GM06990 (cell line): ENCODE measurements at regions not wholly inside any gene's neighbourhood (a gene's known extent, or its start where the extent isn't known, plus 50 kb on each side); places are given as distances from the start of the nearest gene placed in this dataset.

Experiments
- DNase-seq: peaks from one replicate; pipeline ENCODE4 v3.0.0-alpha.2; 2011; ENCODE audit not compliant: insufficient read length; ENCODE audit errors: extremely low read depth
- H3K27me3 ChIP-seq: replicated peaks from 2 replicates; pipeline ENCODE4 v1.6.0; 2011; ENCODE audit warnings: low read length; ENCODE audit not compliant: control insufficient read depth, insufficient read depth
- H3K36me3 ChIP-seq: 2 replicates; pipeline ENCODE4 v1.5.1; 2011; ENCODE audit warnings: low read length; ENCODE audit not compliant: control insufficient read depth, insufficient read depth
- H3K4me3 ChIP-seq: replicated peaks from 2 replicates; pipeline ENCODE4 v1.5.1; 2011; ENCODE audit warnings: low read depth, mild to moderate bottlenecking, control low read depth, low read length
- CTCF ChIP-seq: IDR thresholded peaks from 2 replicates; pipeline ENCODE4 v1.5.1; 2011; ENCODE audit warnings: low read length, control low read depth, mild to moderate bottlenecking, inconsistent platforms; ENCODE audit not compliant: insufficient read depth, poor library complexity, severe bottlenecking

GRCh38 chr20:57930351-57930750 lies 220.5 kb upstream of the PMEPA1 start:
- Histone ChIP-seq H3K4me3 (no peak overlapping the region), H3K36me3 (no peaks in the 10 kb centered on the region), H3K27me3 (peaks cover 2% of the 10 kb centered on the region)
- TF ChIP-seq CTCF = no peak
- no peak for DNase-seq

- DNase-seq = no peak
- TF ChIP-seq CTCF = no peak
- peaks cover 2% of the 10 kb centered on the region for H3K27me3 ChIP-seq
- no peak overlapping the region for H3K4me3 ChIP-seq
- no peaks in the 10 kb centered on the region for H3K36me3 ChIP-seq
These were observed 218.6 kb upstream of the PMEPA1 start for GRCh38 chr20:57928181-57928967.

- no peak for DNase-seq
- Histone ChIP-seq H3K27me3 (peaks cover 2% of the 10 kb centered on the region), H3K4me3 (no peak overlapping the region), H3K36me3 (no peaks in the 10 kb centered on the region)
- no peak for TF ChIP-seq CTCF
These were observed 217.6 kb upstream of the PMEPA1 start for GRCh38 chr20:57927376-57927775.

- no peak for TF ChIP-seq CTCF
- Histone ChIP-seq H3K27me3 (no peaks in the 10 kb centered on the region; the same call in 1 of the 2 replicates), H3K36me3 (no peaks in the 10 kb centered on the region), H3K4me3 (no peak overlapping the region)
- DNase-seq = no peak
These were observed 212.9 kb upstream of the PMEPA1 start for GRCh38 chr20:57922706-57923105.

GRCh38 chr20:57922083-57922482 lies 212.3 kb upstream of the PMEPA1 start:
- H3K4me3 ChIP-seq = no peak overlapping the region
- DNase-seq = no peak
- no peaks in the 10 kb centered on the region for H3K36me3 ChIP-seq
- no peak for TF ChIP-seq CTCF
- no peaks in the 10 kb centered on the region; the same call in 1 of the 2 replicates for H3K27me3 ChIP-seq

- H3K27me3 ChIP-seq = no peaks in the 10 kb centered on the region; the same call in 1 of the 2 replicates
- DNase-seq = no peak
These were observed 211.9 kb upstream of the PMEPA1 start for GRCh38 chr20:57921676-57922075.

More at GRCh38 chr20:57921676-57922075, 211.9 kb upstream of the PMEPA1 start:
- no peak for TF ChIP-seq CTCF
- Histone ChIP-seq H3K4me3 (no peak overlapping the region), H3K36me3 (no peaks in the 10 kb centered on the region)
